GM12875 (cell line): ENCODE measurements at regions not wholly inside any gene's neighbourhood (a gene's known extent, or its start where the extent isn't known, plus 50 kb on each side); places are given as distances from the start of the nearest gene placed in this dataset.

Experiments
- H3K4me3 ChIP-seq: one replicate; pipeline ENCODE4 v1.5.1; 2011; ENCODE audit warnings: low read depth, low read length, control low read depth
- TF ChIP-seq, protein P1 (sequence below): IDR thresholded peaks from 2 replicates; pipeline ENCODE4 v1.5.1; 2011; ENCODE audit warnings: low read depth, mild to moderate bottlenecking, control low read depth, inconsistent platforms, low read length, moderate library complexity, borderline replicate concordance; ENCODE audit not compliant: insufficient read depth

DNA sequence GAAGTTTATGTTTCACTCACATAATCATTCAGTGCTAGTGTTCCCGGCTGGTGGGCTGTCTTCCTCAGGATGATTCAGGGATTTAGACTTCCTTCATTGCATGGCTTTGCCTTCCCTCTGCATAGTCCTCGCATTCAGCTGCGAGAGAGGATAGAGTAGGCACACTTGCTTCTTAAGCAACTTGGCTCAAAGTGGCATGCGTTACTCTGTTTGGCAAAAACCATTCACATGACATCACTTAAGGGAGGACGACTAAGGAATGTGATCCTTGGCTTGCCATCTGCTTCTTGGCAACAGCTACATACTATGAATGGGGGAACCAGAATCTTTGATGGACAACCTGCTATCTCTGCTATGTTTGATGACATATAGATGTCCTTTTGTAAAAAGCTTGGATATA lies 359.3 kb downstream of the TDRD3 start:
- TF ChIP-seq, protein P1, sequence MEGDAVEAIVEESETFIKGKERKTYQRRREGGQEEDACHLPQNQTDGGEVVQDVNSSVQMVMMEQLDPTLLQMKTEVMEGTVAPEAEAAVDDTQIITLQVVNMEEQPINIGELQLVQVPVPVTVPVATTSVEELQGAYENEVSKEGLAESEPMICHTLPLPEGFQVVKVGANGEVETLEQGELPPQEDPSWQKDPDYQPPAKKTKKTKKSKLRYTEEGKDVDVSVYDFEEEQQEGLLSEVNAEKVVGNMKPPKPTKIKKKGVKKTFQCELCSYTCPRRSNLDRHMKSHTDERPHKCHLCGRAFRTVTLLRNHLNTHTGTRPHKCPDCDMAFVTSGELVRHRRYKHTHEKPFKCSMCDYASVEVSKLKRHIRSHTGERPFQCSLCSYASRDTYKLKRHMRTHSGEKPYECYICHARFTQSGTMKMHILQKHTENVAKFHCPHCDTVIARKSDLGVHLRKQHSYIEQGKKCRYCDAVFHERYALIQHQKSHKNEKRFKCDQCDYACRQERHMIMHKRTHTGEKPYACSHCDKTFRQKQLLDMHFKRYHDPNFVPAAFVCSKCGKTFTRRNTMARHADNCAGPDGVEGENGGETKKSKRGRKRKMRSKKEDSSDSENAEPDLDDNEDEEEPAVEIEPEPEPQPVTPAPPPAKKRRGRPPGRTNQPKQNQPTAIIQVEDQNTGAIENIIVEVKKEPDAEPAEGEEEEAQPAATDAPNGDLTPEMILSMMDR, result no peak
- H3K4me3 ChIP-seq, result no peak overlapping the region

DNA sequence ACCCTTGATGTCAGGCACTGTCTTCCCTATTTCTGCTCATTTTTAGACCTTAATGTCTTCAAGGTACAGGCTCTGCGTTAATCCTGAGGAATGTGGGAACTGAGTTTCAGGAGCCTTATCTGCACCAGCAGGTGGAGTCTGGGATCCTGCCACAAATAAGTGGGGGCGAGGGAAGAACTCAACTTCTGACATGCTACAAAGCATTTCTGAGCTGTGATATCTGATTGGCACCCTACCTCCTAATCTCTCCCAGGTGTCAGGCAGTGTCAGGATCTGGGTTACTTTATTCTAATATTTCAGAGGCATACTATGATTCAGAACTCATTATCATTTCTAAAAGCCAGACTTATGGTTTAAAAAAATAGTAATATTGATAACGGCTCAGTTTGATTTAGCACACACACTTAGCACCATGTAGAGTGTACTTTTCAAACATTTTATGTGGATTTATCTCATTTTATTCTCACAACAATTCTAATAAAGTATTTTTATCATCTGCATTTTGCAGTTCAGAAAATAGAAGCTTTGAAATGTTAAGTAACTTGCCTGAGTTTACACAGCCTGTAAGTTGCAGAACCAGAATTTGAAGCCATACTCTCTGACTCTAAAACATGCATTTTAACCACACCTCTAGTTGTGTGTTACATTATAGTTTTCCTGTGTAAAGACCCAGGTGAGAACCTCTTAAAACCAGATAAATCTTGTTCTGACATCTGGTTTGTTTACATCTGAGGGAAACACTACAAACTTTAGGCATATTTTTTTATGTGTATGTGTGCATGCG lies 358.6 kb downstream of the TDRD3 start:
- TF ChIP-seq, protein P1, result no peak
- no peak overlapping the region for H3K4me3 ChIP-seq

DNA sequence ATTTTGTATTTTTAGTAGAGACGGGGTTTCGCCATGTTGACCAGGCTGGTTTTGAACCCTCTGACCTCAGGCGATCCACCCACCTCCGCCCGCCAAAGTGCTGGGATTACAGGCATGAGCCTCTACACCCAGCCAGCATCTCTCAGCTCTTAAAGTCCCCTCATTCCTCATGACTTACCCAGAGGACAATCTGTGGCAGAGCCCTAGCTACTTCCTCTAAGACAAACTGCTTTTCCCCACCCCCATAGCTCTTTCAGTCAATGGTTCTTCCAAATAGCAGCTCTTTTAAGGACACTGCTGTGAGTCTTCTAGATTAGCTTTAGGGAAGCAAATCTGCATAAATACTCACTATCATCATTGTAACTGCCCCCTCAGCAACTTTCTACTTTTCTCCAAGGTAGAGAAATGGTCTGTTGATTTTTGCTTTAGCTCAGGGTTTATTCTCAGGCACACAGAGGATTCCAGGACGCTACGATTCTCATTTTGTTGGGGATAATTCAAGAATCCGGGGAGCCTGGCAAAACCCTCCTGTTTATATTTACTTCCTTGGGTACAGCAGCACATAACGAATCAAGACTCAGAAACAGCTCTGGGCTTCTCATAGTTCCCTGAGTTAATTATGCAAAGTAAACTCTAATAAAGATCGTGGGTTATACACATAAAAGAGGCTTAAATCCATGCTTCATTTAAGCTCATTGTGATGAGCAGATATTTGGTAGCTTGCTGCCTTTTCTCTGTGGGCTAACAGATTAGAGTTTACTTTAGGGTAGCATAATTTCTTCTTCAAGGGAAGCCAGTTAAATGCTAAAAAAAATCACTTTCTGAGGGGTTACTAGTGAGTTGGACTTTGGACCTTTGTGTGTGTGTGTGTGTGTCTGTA lies 357.4 kb downstream of the TDRD3 start:
- TF ChIP-seq, protein P1, result no peak
- H3K4me3 ChIP-seq, result no peak overlapping the region

DNA sequence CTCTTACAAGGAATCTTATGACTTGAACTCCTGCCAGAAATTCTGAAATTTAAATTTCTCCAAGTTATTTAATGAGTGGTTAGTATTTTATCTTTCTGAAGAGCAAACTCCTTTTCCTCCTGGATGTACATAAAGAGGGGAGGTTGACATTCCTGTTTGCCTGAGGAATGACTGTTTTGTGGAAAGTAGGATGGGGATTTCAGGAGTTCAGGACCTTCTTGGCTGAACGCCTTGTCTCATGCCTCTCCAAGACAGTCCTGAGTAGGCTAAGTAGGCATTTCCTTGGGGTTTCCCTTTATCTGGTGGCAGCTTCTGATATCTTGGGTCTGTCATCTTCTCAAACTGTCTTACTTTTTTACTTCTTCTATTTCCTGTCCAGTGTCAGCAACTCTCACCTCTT lies 356.6 kb downstream of the TDRD3 start:
- no peak overlapping the region for H3K4me3 ChIP-seq
- TF ChIP-seq, protein P1, result no peak

DNA sequence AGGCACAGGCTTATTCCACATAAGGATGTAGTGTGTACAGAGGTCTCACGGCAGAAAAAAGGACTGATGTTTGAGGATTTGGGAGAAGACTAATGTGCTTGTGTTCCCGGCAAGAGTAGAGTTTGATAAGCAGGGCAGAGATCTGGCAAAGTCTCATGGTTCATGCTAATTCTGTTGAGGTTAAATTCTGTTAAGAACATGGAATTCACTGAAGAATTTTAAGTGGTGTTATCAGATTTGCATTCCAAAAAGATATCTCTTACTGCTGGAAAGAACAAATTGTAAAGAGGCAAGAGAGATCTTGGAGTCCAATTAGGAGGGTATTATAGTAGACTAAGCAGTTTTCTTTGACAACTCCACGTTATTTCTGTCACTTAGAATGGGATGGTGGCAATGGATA lies 348.3 kb downstream of the TDRD3 start:
- TF ChIP-seq, protein P1, result no peak
- H3K4me3 ChIP-seq, result no peak overlapping the region

DNA sequence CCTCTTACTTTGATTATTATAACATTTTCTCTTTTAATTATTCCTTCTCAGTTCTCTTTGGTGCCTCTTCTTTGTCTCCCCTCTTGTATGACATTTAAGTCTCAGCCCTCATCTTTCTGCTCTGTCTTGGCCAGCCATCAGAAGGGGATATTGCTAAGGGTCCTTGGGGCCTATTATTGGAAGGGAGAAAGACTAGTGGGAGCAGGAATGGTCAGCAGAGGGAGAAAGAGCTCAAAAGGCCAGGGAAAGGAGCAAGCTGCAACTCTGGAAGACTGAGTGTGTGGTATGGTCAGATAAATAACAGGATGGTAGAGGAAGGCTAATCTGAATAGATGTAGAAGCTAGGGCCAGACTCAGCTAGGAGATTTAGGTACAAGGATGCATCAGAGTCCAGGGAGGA lies 336.9 kb downstream of the TDRD3 start:
- no peak overlapping the region for H3K4me3 ChIP-seq
- TF ChIP-seq, protein P1, result no peak
